H1 (cell line): ENCODE measurements at regions not wholly inside any gene's neighbourhood (a gene's known extent, or its start where the extent isn't known, plus 50 kb on each side); places are given as distances from the start of the nearest gene placed in this dataset.

Experiments used
- CTCF ChIA-PET: fragments of 300-600 bp; sonication (Branson Sonifier 250); formaldehyde crosslinking; loops from one replicate; lab custom pipeline; 2021; ENCODE audit not compliant: partially characterized antibody; lab: Charles Lee
- POLR2A ChIA-PET: fragments of 300-600 bp; sonication (Branson Sonifier 250); formaldehyde crosslinking; loops from one replicate; lab custom pipeline; 2021; ENCODE audit warnings: inconsistent platforms; ENCODE audit not compliant: partially characterized antibody; lab: Charles Lee
- DNase-seq, 2 experiments: peaks; one replicate each; pipeline versions ENCODE4 v3.0.0 to v3.0.0-alpha.2; 2010 to 2022; ENCODE audit warnings: low spot score in 2 of 2, low read depth in 1 of 2, mixed read lengths in 1 of 2
- FAIRE-seq: peaks from 2 replicates; lab custom pipeline; 2011; peaks lifted over from hg19 to GRCh38; lab: Jason Lieb, UNC
- H2AFZ ChIP-seq: 2 replicates; pipeline ENCODE4 v1.8.1; 2012; ENCODE audit warnings: low read length, inconsistent platforms
- H2AK5ac ChIP-seq: 2 replicates; pipeline ENCODE4 v1.6.1; 2013; ENCODE audit warnings: low read depth, low read length
- H2BK120ac ChIP-seq: replicated peaks from 2 replicates; pipeline ENCODE3; 2013; ENCODE audit warnings: low read depth, low read length, inconsistent platforms
- H2BK12ac ChIP-seq: 2 replicates; pipeline ENCODE4 v1.6.1; 2013; ENCODE audit warnings: low read depth, low read length
- H2BK15ac ChIP-seq: 2 replicates; pipeline ENCODE4 v1.6.1; 2013; ENCODE audit warnings: low read length
- H2BK20ac ChIP-seq: 2 replicates; pipeline ENCODE4 v1.6.1; 2013; ENCODE audit warnings: low read length
- H2BK5ac ChIP-seq: 2 replicates; pipeline ENCODE4 v1.6.1; 2013; ENCODE audit warnings: low read depth, low read length
- H3K14ac ChIP-seq: 2 replicates; pipeline ENCODE4 v1.6.1; 2013; ENCODE audit warnings: inconsistent platforms; ENCODE audit not compliant: insufficient read length
- H3K18ac ChIP-seq: 2 replicates; pipeline ENCODE4 v1.6.1; 2013; ENCODE audit warnings: low read length; ENCODE audit errors: extremely low read depth
- H3K23ac ChIP-seq: 2 replicates; pipeline ENCODE4 v1.6.1; 2013; ENCODE audit warnings: inconsistent platforms; ENCODE audit not compliant: insufficient read length
- H3K23me2 ChIP-seq: 2 replicates; pipeline ENCODE4 v1.6.1; 2013; ENCODE audit warnings: low read depth, low read length
- H3K27ac ChIP-seq: 2 replicates; pipeline ENCODE4 v1.6.1; 2011; ENCODE audit warnings: low read depth, low read length, inconsistent platforms
- H3K27me3 ChIP-seq, 4 experiments: replicated peaks in 1 of 4; 1 replicate in 1 of 4; 2 replicates in 3 of 4; pipeline versions ENCODE4 v1.6.1 to v1.8.1; 2011 to 2013; ENCODE audit warnings: low read length in 3 of 4, mild to moderate bottlenecking in 3 of 4, inconsistent platforms in 2 of 4, mixed read lengths in 2 of 4, moderate library complexity in 1 of 4; ENCODE audit not compliant: control insufficient read depth in 3 of 4, insufficient read depth in 3 of 4; ENCODE audit errors: extremely low read depth in 1 of 4
- H3K36me3 ChIP-seq, 4 experiments: 2 replicates each; pipeline versions ENCODE4 v1.6.1 to v1.8.1; 2011 to 2013; ENCODE audit warnings: mild to moderate bottlenecking in 4 of 4, low read length in 3 of 4, moderate library complexity in 2 of 4, control low read depth in 1 of 4, inconsistent platforms in 1 of 4; ENCODE audit not compliant: insufficient read depth in 4 of 4, control insufficient read depth in 2 of 4
- H3K4ac ChIP-seq: replicated peaks from 2 replicates; pipeline ENCODE3; 2013; ENCODE audit warnings: low read length, low read depth, mixed read lengths, inconsistent platforms; ENCODE audit not compliant: insufficient read length
- H3K4me1 ChIP-seq, 4 experiments: replicated peaks in 1 of 4; 1 replicate in 1 of 4; 2 replicates in 3 of 4; pipeline versions ENCODE4 v1.6.1 to v1.8.1; 2011 to 2013; ENCODE audit warnings: low read length in 3 of 4, inconsistent platforms in 2 of 4, mixed read lengths in 1 of 4; ENCODE audit not compliant: insufficient read depth in 4 of 4, control insufficient read depth in 3 of 4
- H3K4me2 ChIP-seq, 2 experiments: 2 replicates each; pipeline versions ENCODE4 v1.6.1 to v1.8.1; 2011 to 2013; ENCODE audit warnings: low read depth in 2 of 2, low read length in 2 of 2, control low read depth in 1 of 2, inconsistent platforms in 1 of 2, mild to moderate bottlenecking in 1 of 2; ENCODE audit not compliant: insufficient read depth in 1 of 2
- H3K4me3 ChIP-seq, 4 experiments: fragments of 200-600, 300-600 bp in 1 of 4; sonication (generic), shearing (Covaris generic), sonication (Bioruptor Twin) in 1 of 4; 2 replicates each; pipeline versions ENCODE4 v1.5.1 to v1.8.1; 2011 to 2016; ENCODE audit warnings: low read length in 4 of 4, low read depth in 3 of 4, control low read depth in 2 of 4, inconsistent platforms in 2 of 4, mild to moderate bottlenecking in 2 of 4, mixed read lengths in 1 of 4, moderate library complexity in 1 of 4; ENCODE audit not compliant: insufficient read depth in 2 of 4; ENCODE audit errors: extremely low read depth in 1 of 4
- H3K56ac ChIP-seq: replicated peaks from 2 replicates; pipeline ENCODE3; 2013; ENCODE audit warnings: low read depth, mild to moderate bottlenecking, mixed read lengths, low read length, inconsistent platforms; ENCODE audit not compliant: insufficient read length
- H3K79me1 ChIP-seq: 2 replicates; pipeline ENCODE4 v1.6.1; 2013; ENCODE audit warnings: low read depth, low read length, control low read depth
- H3K79me2 ChIP-seq, 2 experiments: 2 replicates each; pipeline versions ENCODE4 v1.6.1 to v1.8.1; 2012 to 2013; ENCODE audit warnings: low read length in 2 of 2, mild to moderate bottlenecking in 2 of 2, inconsistent platforms in 1 of 2; ENCODE audit not compliant: insufficient read depth in 2 of 2, control insufficient read depth in 1 of 2
- H3K9ac ChIP-seq, 4 experiments: replicated peaks in 1 of 4; 1 replicate in 1 of 4; 2 replicates in 3 of 4; pipeline versions ENCODE4 v1.6.1 to v1.8.1; 2011 to 2013; ENCODE audit warnings: low read depth in 3 of 4, low read length in 3 of 4, control low read depth in 2 of 4, mild to moderate bottlenecking in 2 of 4, moderate library complexity in 2 of 4, inconsistent platforms in 1 of 4; ENCODE audit errors: extremely low read depth in 1 of 4
- H3K9me3 ChIP-seq, 2 experiments: 2 replicates each; pipeline versions ENCODE4 v1.6.1 to v1.8.1; 2012 to 2013; ENCODE audit warnings: mild to moderate bottlenecking in 2 of 2, moderate library complexity in 2 of 2, control low read depth in 1 of 2, inconsistent platforms in 1 of 2, low read depth in 1 of 2, low read length in 1 of 2, mixed read lengths in 1 of 2; ENCODE audit not compliant: insufficient read depth in 2 of 2
- H4K20me1 ChIP-seq, 2 experiments: replicated peaks in 1 of 2; 2 replicates each; pipeline versions ENCODE3 to v1.8.1; 2011 to 2013; ENCODE audit warnings: inconsistent platforms in 2 of 2, low read length in 2 of 2, mild to moderate bottlenecking in 1 of 2; ENCODE audit not compliant: insufficient read depth in 2 of 2, control insufficient read depth in 1 of 2
- H4K5ac ChIP-seq: 2 replicates; pipeline ENCODE4 v1.6.1; 2013; ENCODE audit warnings: low read length, low read depth, mixed read lengths, inconsistent platforms; ENCODE audit not compliant: insufficient read length
- H4K8ac ChIP-seq: 2 replicates; pipeline ENCODE4 v1.8.0; 2013; ENCODE audit warnings: mild to moderate bottlenecking, moderate library complexity, low read length, inconsistent platforms; ENCODE audit not compliant: insufficient read depth; ENCODE audit errors: extremely low read depth
- H4K91ac ChIP-seq: replicated peaks from 2 replicates; pipeline ENCODE3; 2013; ENCODE audit warnings: low read length, mixed read lengths, inconsistent platforms; ENCODE audit not compliant: insufficient read length
- BCL11A ChIP-seq, 2 experiments: IDR thresholded peaks; one replicate each; pipeline ENCODE4 v1.6.1; 2011; ENCODE audit warnings: low read depth in 2 of 2, low read length in 2 of 2, mild to moderate bottlenecking in 2 of 2
- BRCA1 ChIP-seq: IDR thresholded peaks from 2 replicates; pipeline ENCODE4 v1.6.1; 2012; ENCODE audit warnings: low read depth, low read length, improper control_type of control experiment
- CEBPB ChIP-seq: IDR thresholded peaks from 2 replicates; pipeline ENCODE4 v1.6.1; 2012; ENCODE audit warnings: low read depth, low read length
- E2F6 ChIP-seq: IDR thresholded peaks from 2 replicates; pipeline ENCODE4 v1.6.1; 2012; ENCODE audit warnings: inconsistent platforms
- KDM5A ChIP-seq: fragments of 200-600 bp; IDR thresholded peaks from 2 replicates; pipeline ENCODE4 v1.7.1; 2012; ENCODE audit warnings: mild to moderate bottlenecking, low read length, inconsistent platforms, mixed read lengths
- PHF8 ChIP-seq: fragments of 200-600 bp; sonication (generic); conservative IDR thresholded peaks from 2 replicates; pipeline ENCODE4 v1.7.1; 2012; ENCODE audit warnings: low read depth, mild to moderate bottlenecking, inconsistent platforms, low read length, moderate library complexity
- POLR2A ChIP-seq, 2 experiments: IDR thresholded peaks; 1 replicate in 1 of 2; 2 replicates in 1 of 2; pipeline ENCODE4 v1.6.1; 2011; ENCODE audit warnings: low read depth in 2 of 2, low read length in 2 of 2, mild to moderate bottlenecking in 2 of 2; ENCODE audit errors: control extremely low read depth in 1 of 2
- RAD21 ChIP-seq, 2 experiments: IDR thresholded peaks in 1 of 2; conservative IDR thresholded peaks in 1 of 2; 2 replicates each; pipeline ENCODE4 v1.6.1; 2011; ENCODE audit warnings: low read depth in 2 of 2, low read length in 2 of 2, improper control_type of control experiment in 1 of 2, inconsistent platforms in 1 of 2, mild to moderate bottlenecking in 1 of 2, moderate library complexity in 1 of 2
- RBBP5 ChIP-seq: IDR thresholded peaks from 2 replicates; pipeline ENCODE4 v1.7.1; 2012; ENCODE audit warnings: low read depth, mild to moderate bottlenecking, inconsistent platforms, low read length, moderate library complexity, borderline replicate concordance
- SIX5 ChIP-seq: IDR thresholded peaks from 2 replicates; pipeline ENCODE4 v1.6.1; 2011; ENCODE audit warnings: mild to moderate bottlenecking, low read depth, low read length
- TBP ChIP-seq: IDR thresholded peaks from 2 replicates; pipeline ENCODE4 v1.6.1; 2011; ENCODE audit warnings: low read depth, low read length, improper control_type of control experiment
- WGBS, 2 experiments: shearing (Covaris generic) in 1 of 2; methylation state at CpG; one replicate each; pipeline versions ENCODE4 v1.1.6 to v1.1.7; 2013 to 2015; ENCODE audit warnings: low lambda C conversion rate in 2 of 2, mixed read lengths in 2 of 2, inconsistent platforms in 1 of 2, low coverage in 1 of 2, missing lambda C conversion rate in 1 of 2; ENCODE audit not compliant: insufficient replicate concordance in 2 of 2, insufficient coverage in 1 of 2, insufficient read length in 1 of 2; ENCODE audit errors: extremely low coverage in 1 of 2, missing lambda C conversion rate in 1 of 2; 5-methylcytosine and 5-hydroxymethylcytosine counted together

DNA sequence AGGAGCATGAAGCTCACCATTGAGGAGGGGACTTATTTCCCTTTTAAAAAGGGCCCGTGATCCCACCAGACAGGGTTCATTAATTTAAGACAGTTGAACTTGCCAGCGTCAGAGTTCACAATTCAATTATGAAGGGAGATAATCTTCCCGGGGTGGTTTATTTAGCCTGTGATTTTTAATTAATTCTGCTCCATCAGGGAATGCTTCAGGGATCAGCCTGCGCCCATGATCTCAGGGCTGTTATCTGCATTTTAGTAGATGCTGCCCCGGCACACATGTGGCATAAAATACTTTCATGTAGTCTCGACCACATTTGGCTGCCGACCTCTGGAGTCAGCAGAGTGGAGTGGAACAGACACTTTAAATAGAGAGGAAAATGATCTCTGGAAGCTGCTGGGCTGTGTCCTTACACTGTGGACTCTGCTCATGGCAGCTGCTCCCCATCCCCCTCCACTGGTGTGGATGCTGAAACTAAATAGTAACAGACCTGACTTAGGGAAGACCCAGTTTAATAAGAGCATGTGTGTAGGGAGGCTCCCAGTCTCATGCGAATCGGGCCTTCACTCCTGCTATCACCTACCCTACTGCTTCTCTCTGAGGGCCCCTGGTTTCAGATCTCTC, 256.9 kb downstream of the TEX29 start:
- Histone ChIP-seq H3K9ac (no peak overlapping the region), H3K4me1 (no peaks in the 10 kb centered on the region), H2BK20ac (no peak overlapping the region), H4K8ac (no peak overlapping the region), H3K27ac (no peak overlapping the region), H4K5ac (peak overlapping the region; percentile 5), H3K36me3 (no peaks in the 10 kb centered on the region; a peak in 1 of 8 replicates), H3K27me3 (no peaks in the 10 kb centered on the region), H2BK120ac (no peak overlapping the region), H2AFZ (no peak overlapping the region), H3K4me3 (no peak overlapping the region), H3K4me2 (no peak overlapping the region), H3K18ac (no peak overlapping the region), H2AK5ac (no peak overlapping the region), H4K91ac (no peak overlapping the region), H4K20me1 (no peaks in the 10 kb centered on the region), H3K9me3 (peaks cover 25 to 28% of the 10 kb centered on the region in 2 experiments), H3K23ac (no peak overlapping the region), H3K23me2 (no peaks in the 10 kb centered on the region), H2BK15ac (no peak overlapping the region), H3K79me2 (no peaks in the 10 kb centered on the region), H2BK5ac (no peak overlapping the region), H3K56ac (no peak overlapping the region), H2BK12ac (no peak overlapping the region), H3K14ac (no peak overlapping the region), H3K4ac (no peak overlapping the region), H3K79me1 (no peaks in the 10 kb centered on the region)
- ChIA-PET CTCF (interaction anchor here (1.5 kb wide), 1 partner anchor 24 kb away, joined by 4 read pairs; no protein-coding TSS in a partner anchor), POLR2A (no interaction called here)
- DNase-seq: no peak
- 93% methylated on average over 9 of the region's 9 CpGs; no CpG with 5 or more reads in 1 of the 2 experiments for WGBS, 2 experiments
- FAIRE-seq: no peak
- TF ChIP-seq RAD21 (IDR thresholded peaks at IDR 0.05 in 1 of 2, conservative IDR thresholded peaks at IDR 0.05 in 1 of 2; ENCODE audit: low read depth in 2 of 2, low read length in 2 of 2): no peak
- TF ChIP-seq BRCA1: no peak
- TF ChIP-seq KDM5A: no peak
- TF ChIP-seq CEBPB: no peak
- no peak for TF ChIP-seq POLR2A (IDR thresholded peaks at IDR 0.05; ENCODE audit: control extremely low read depth in 1 of 2, low read depth in 2 of 2, low read length in 2 of 2)
- no peak for TF ChIP-seq TBP
- TF ChIP-seq PHF8: no peak
- no peak for TF ChIP-seq BCL11A (IDR thresholded peaks at IDR 0.05; ENCODE audit: low read depth in 2 of 2, low read length in 2 of 2)
- no peak for TF ChIP-seq RBBP5
- TF ChIP-seq E2F6: no peak
- no peak for TF ChIP-seq SIX5
